Activated naive CD8-positive, alpha-beta T cell (primary cell): ENCODE measurements at regions not wholly inside any gene's neighbourhood (a gene's known extent, or its start where the extent isn't known, plus 50 kb on each side); places are given as distances from the start of the nearest gene placed in this dataset.

ENCODE experiments used
- H3K27ac Mint-ChIP-seq: one replicate; pipeline ENCODE4 v1.8.0; 2021; ENCODE audit warnings: mixed read lengths
- H3K27me3 Mint-ChIP-seq: one replicate; pipeline ENCODE4 v1.8.0; 2021; ENCODE audit warnings: mixed read lengths
- H3K36me3 Mint-ChIP-seq: one replicate; pipeline ENCODE4 v1.8.0; 2021; ENCODE audit warnings: mixed read lengths
- H3K4me1 Mint-ChIP-seq: one replicate; pipeline ENCODE4 v1.8.0; 2021; ENCODE audit warnings: low read depth, mixed read lengths
- H3K4me3 Mint-ChIP-seq: one replicate; pipeline ENCODE4 v1.8.0; 2021; ENCODE audit warnings: mild to moderate bottlenecking, mixed read lengths
- H3K9me3 Mint-ChIP-seq: one replicate; pipeline ENCODE4 v1.8.0; 2021; ENCODE audit warnings: low read depth, mixed read lengths

- H3K27me3 Mint-ChIP-seq = no peaks in the 10 kb centered on the region
- H3K9me3 Mint-ChIP-seq = peaks cover 6% of the 10 kb centered on the region
- H3K27ac Mint-ChIP-seq = no peak overlapping the region
- no peak overlapping the region for H3K4me3 Mint-ChIP-seq
- no peaks in the 10 kb centered on the region for H3K36me3 Mint-ChIP-seq
- H3K4me1 Mint-ChIP-seq = no peaks in the 10 kb centered on the region
Observed at GRCh38 chr6:67608099-67608749, 1026.9 kb upstream of the ADGRB3 start.

GRCh38 chr6:67606906-67607828 is 1027.9 kb upstream of the ADGRB3 start:
- no peaks in the 10 kb centered on the region for H3K36me3 Mint-ChIP-seq
- H3K4me3 Mint-ChIP-seq = no peak overlapping the region
- H3K27me3 Mint-ChIP-seq = no peaks in the 10 kb centered on the region
- H3K9me3 Mint-ChIP-seq = peaks cover 11% of the 10 kb centered on the region
- no peaks in the 10 kb centered on the region for H3K4me1 Mint-ChIP-seq
- no peak overlapping the region for H3K27ac Mint-ChIP-seq

- Mint-ChIP-seq H3K36me3 (no peaks in the 10 kb centered on the region), H3K9me3 (peaks cover 10% of the 10 kb centered on the region), H3K4me1 (no peaks in the 10 kb centered on the region), H3K4me3 (no peak overlapping the region), H3K27me3 (no peaks in the 10 kb centered on the region), H3K27ac (no peak overlapping the region)
Observed at GRCh38 chr6:67594366-67594765, 1040.7 kb upstream of the ADGRB3 start.

GRCh38 chr6:67593247-67593646 is 1041.8 kb upstream of the ADGRB3 start:
- no peak overlapping the region for H3K4me3 Mint-ChIP-seq

GRCh38 chr6:67591910-67592309 is 1043.2 kb upstream of the ADGRB3 start:
- Mint-ChIP-seq H3K4me1 (no peaks in the 10 kb centered on the region), H3K4me3 (no peak overlapping the region), H3K27ac (no peak overlapping the region), H3K9me3 (peaks cover 12% of the 10 kb centered on the region), H3K36me3 (no peaks in the 10 kb centered on the region), H3K27me3 (no peaks in the 10 kb centered on the region)

More at GRCh38 chr6:67593247-67593646, 1041.8 kb upstream of the ADGRB3 start:
- Mint-ChIP-seq H3K4me1 (no peaks in the 10 kb centered on the region), H3K9me3 (peaks cover 11% of the 10 kb centered on the region), H3K27ac (no peak overlapping the region), H3K36me3 (no peaks in the 10 kb centered on the region), H3K27me3 (no peaks in the 10 kb centered on the region)

- H3K4me1 Mint-ChIP-seq = no peaks in the 10 kb centered on the region
- no peak overlapping the region for H3K4me3 Mint-ChIP-seq
- H3K27ac Mint-ChIP-seq = no peak overlapping the region
- H3K36me3 Mint-ChIP-seq = no peaks in the 10 kb centered on the region
- peaks cover 15% of the 10 kb centered on the region for H3K9me3 Mint-ChIP-seq
- no peaks in the 10 kb centered on the region for H3K27me3 Mint-ChIP-seq
Observed at GRCh38 chr6:67567842-67568241, 1067.2 kb upstream of the ADGRB3 start.

- no peaks in the 10 kb centered on the region for H3K36me3 Mint-ChIP-seq
- no peaks in the 10 kb centered on the region for H3K27me3 Mint-ChIP-seq
- no peaks in the 10 kb centered on the region for H3K4me1 Mint-ChIP-seq
- no peak overlapping the region for H3K4me3 Mint-ChIP-seq
- no peak overlapping the region for H3K27ac Mint-ChIP-seq
- H3K9me3 Mint-ChIP-seq = peaks cover 8% of the 10 kb centered on the region
Observed at GRCh38 chr6:67563671-67564070, 1071.4 kb upstream of the ADGRB3 start.

GRCh38 chr6:67560068-67560467 is 1075.0 kb upstream of the ADGRB3 start:
- Mint-ChIP-seq H3K36me3 (no peaks in the 10 kb centered on the region), H3K4me1 (no peaks in the 10 kb centered on the region), H3K9me3 (peaks cover 12% of the 10 kb centered on the region), H3K27ac (no peak overlapping the region), H3K4me3 (no peak overlapping the region), H3K27me3 (no peaks in the 10 kb centered on the region)

GRCh38 chr6:67558985-67559384 is 1076.1 kb upstream of the ADGRB3 start:
- H3K4me3 Mint-ChIP-seq = no peak overlapping the region
- H3K4me1 Mint-ChIP-seq = no peaks in the 10 kb centered on the region
- H3K27ac Mint-ChIP-seq = no peak overlapping the region
- no peaks in the 10 kb centered on the region for H3K36me3 Mint-ChIP-seq
- peaks cover 12% of the 10 kb centered on the region for H3K9me3 Mint-ChIP-seq
- no peaks in the 10 kb centered on the region for H3K27me3 Mint-ChIP-seq

- H3K4me3 Mint-ChIP-seq = no peak overlapping the region
- no peaks in the 10 kb centered on the region for H3K27me3 Mint-ChIP-seq
- no peaks in the 10 kb centered on the region for H3K4me1 Mint-ChIP-seq
- H3K36me3 Mint-ChIP-seq = no peaks in the 10 kb centered on the region
- H3K27ac Mint-ChIP-seq = no peak overlapping the region
- H3K9me3 Mint-ChIP-seq = peaks cover 7% of the 10 kb centered on the region
Observed at GRCh38 chr6:67544851-67545452, 1090.1 kb upstream of the ADGRB3 start.

- Mint-ChIP-seq H3K4me1 (no peaks in the 10 kb centered on the region), H3K27ac (no peak overlapping the region), H3K27me3 (no peaks in the 10 kb centered on the region), H3K36me3 (no peaks in the 10 kb centered on the region), H3K9me3 (no peaks in the 10 kb centered on the region), H3K4me3 (no peak overlapping the region)
Observed at GRCh38 chr6:67541586-67541985, 1093.5 kb upstream of the ADGRB3 start.

GRCh38 chr6:67538032-67538431 is 1097.0 kb upstream of the ADGRB3 start:
- Mint-ChIP-seq H3K27me3 (no peaks in the 10 kb centered on the region), H3K9me3 (peaks cover 9% of the 10 kb centered on the region), H3K27ac (no peak overlapping the region), H3K4me3 (no peak overlapping the region), H3K36me3 (no peaks in the 10 kb centered on the region), H3K4me1 (no peaks in the 10 kb centered on the region)

- Mint-ChIP-seq H3K4me3 (no peak overlapping the region), H3K27ac (no peak overlapping the region), H3K27me3 (no peaks in the 10 kb centered on the region), H3K4me1 (no peaks in the 10 kb centered on the region), H3K36me3 (no peaks in the 10 kb centered on the region), H3K9me3 (peaks cover 12% of the 10 kb centered on the region)
Observed at GRCh38 chr6:67535946-67536345, 1099.1 kb upstream of the ADGRB3 start.

GRCh38 chr6:67506352-67506751 is 1128.7 kb upstream of the ADGRB3 start:
- Mint-ChIP-seq H3K4me1 (no peaks in the 10 kb centered on the region), H3K4me3 (no peak overlapping the region), H3K36me3 (no peaks in the 10 kb centered on the region), H3K27me3 (no peaks in the 10 kb centered on the region), H3K9me3 (peaks cover 9% of the 10 kb centered on the region), H3K27ac (no peak overlapping the region)

- no peak overlapping the region for H3K27ac Mint-ChIP-seq
- peaks cover 5% of the 10 kb centered on the region for H3K9me3 Mint-ChIP-seq
- no peaks in the 10 kb centered on the region for H3K4me1 Mint-ChIP-seq
- H3K27me3 Mint-ChIP-seq = no peaks in the 10 kb centered on the region
- no peaks in the 10 kb centered on the region for H3K36me3 Mint-ChIP-seq
- no peak overlapping the region for H3K4me3 Mint-ChIP-seq
Observed at GRCh38 chr6:67501755-67502154, 1133.3 kb upstream of the ADGRB3 start.
